ENCODE measurements at regions not wholly inside any gene's neighbourhood (a gene's known extent, or its start where the extent isn't known, plus 50 kb on each side); places are given as distances from the start of the nearest gene placed in this dataset.

- TF ChIP-seq CTCF (IDR thresholded peaks at IDR 0.05), result no peak
- no peak for TF ChIP-seq EZH2 (IDR thresholded peaks at IDR 0.05; ENCODE audit: borderline replicate concordance, insufficient read depth, low read depth, low read length, poor library complexity, severe bottlenecking)
Observed at GRCh38 chr3:166481340-166481739, 644.1 kb upstream of the BCHE start.
